Parathyroid adenoma (tissue), 2 donors: ENCODE measurements at regions not wholly inside any gene's neighbourhood (a gene's known extent, or its start where the extent isn't known, plus 50 kb on each side); places are given as distances from the start of the nearest gene placed in this dataset.

Source experiments
- H2AFZ ChIP-seq: fragments of 300-600 bp; sonication (generic); one replicate; pipeline ENCODE4 v1.7.0; 2017; ENCODE audit warnings: antibody characterized with exemption, mild to moderate bottlenecking
- H3K27ac ChIP-seq: fragments of 300-600 bp; sonication (generic); one replicate; pipeline ENCODE4 v1.7.0; 2017
- H3K27me3 ChIP-seq: fragments of 300-600 bp; sonication (generic); one replicate; pipeline ENCODE4 v1.7.0; 2017; ENCODE audit warnings: low read length; ENCODE audit not compliant: control insufficient read depth, insufficient read depth
- H3K36me3 ChIP-seq: fragments of 300-600 bp; sonication (generic); one replicate; pipeline ENCODE4 v1.7.0; 2017; ENCODE audit warnings: low read length; ENCODE audit not compliant: control insufficient read depth, insufficient read depth
- H3K4me1 ChIP-seq: fragments of 300-600 bp; sonication (generic); one replicate; pipeline ENCODE4 v1.7.0; 2017; ENCODE audit warnings: control low read depth
- H3K4me2 ChIP-seq: fragments of 300-600 bp; sonication (generic); one replicate; pipeline ENCODE4 v1.7.0; 2017; ENCODE audit warnings: low read length
- H3K4me3 ChIP-seq: fragments of 300-600 bp; sonication (generic); one replicate; pipeline ENCODE4 v1.7.0; 2017; ENCODE audit warnings: low read depth, low read length
- H3K79me2 ChIP-seq: fragments of 300-600 bp; sonication (generic); one replicate; pipeline ENCODE4 v1.7.0; 2017; ENCODE audit warnings: control low read depth
- H3K9ac ChIP-seq: fragments of 300-600 bp; sonication (generic); one replicate; pipeline ENCODE4 v1.7.0; 2017; ENCODE audit warnings: mild to moderate bottlenecking
- H3K9me3 ChIP-seq: fragments of 300-600 bp; sonication (generic); one replicate; pipeline ENCODE4 v1.7.0; 2017; ENCODE audit warnings: low read length; ENCODE audit not compliant: control insufficient read depth
- CTCF ChIP-seq: fragments of 300-600 bp; sonication (generic); IDR thresholded peaks from one replicate; pipeline ENCODE4 v1.7.0; 2017; ENCODE audit warnings: antibody characterized with exemption, mild to moderate bottlenecking
- donor health status: primary hyperparathyroidism.

- H3K36me3 ChIP-seq: no peaks in the 10 kb centered on the region
- no peaks in the 10 kb centered on the region for H3K79me2 ChIP-seq
- TF ChIP-seq CTCF: no peak
- H3K27me3 ChIP-seq: no peaks in the 10 kb centered on the region
- no peak overlapping the region for H3K4me3 ChIP-seq
- no peak overlapping the region for H3K27ac ChIP-seq
- no peak overlapping the region for H2AFZ ChIP-seq
- H3K9ac ChIP-seq: no peak overlapping the region
- H3K4me1 ChIP-seq: no peaks in the 10 kb centered on the region
- H3K9me3 ChIP-seq: no peaks in the 10 kb centered on the region
- H3K4me2 ChIP-seq: no peak overlapping the region
Observed at GRCh38 chr2:107694667-107695066, 132.0 kb upstream of the RGPD4 start.

- Histone ChIP-seq H3K9me3 (no peaks in the 10 kb centered on the region), H3K4me1 (no peaks in the 10 kb centered on the region), H3K4me3 (no peak overlapping the region), H3K27me3 (no peaks in the 10 kb centered on the region), H3K4me2 (no peak overlapping the region), H3K27ac (no peak overlapping the region), H3K9ac (no peak overlapping the region), H2AFZ (no peak overlapping the region), H3K36me3 (no peaks in the 10 kb centered on the region), H3K79me2 (no peaks in the 10 kb centered on the region)
- no peak for TF ChIP-seq CTCF
Observed at GRCh38 chr2:107697385-107697784, 129.3 kb upstream of the RGPD4 start.

GRCh38 chr2:107698861-107699260 is 127.8 kb upstream of the RGPD4 start:
- H3K4me2 ChIP-seq: no peak overlapping the region
- H3K27ac ChIP-seq: no peak overlapping the region
- no peak overlapping the region for H3K9ac ChIP-seq
- H3K27me3 ChIP-seq: no peaks in the 10 kb centered on the region
- no peaks in the 10 kb centered on the region for H3K9me3 ChIP-seq
- H3K79me2 ChIP-seq: no peaks in the 10 kb centered on the region
- no peaks in the 10 kb centered on the region for H3K4me1 ChIP-seq
- no peak for TF ChIP-seq CTCF
- no peak overlapping the region for H2AFZ ChIP-seq
- no peaks in the 10 kb centered on the region for H3K36me3 ChIP-seq
- no peak overlapping the region for H3K4me3 ChIP-seq

GRCh38 chr2:107700073-107700472 is 126.6 kb upstream of the RGPD4 start:
- Histone ChIP-seq H3K4me3 (no peak overlapping the region), H3K27ac (no peak overlapping the region), H3K9me3 (no peaks in the 10 kb centered on the region), H3K27me3 (no peaks in the 10 kb centered on the region), H3K9ac (no peak overlapping the region), H3K79me2 (no peaks in the 10 kb centered on the region), H3K36me3 (no peaks in the 10 kb centered on the region), H2AFZ (no peak overlapping the region), H3K4me2 (no peak overlapping the region), H3K4me1 (no peaks in the 10 kb centered on the region)
- TF ChIP-seq CTCF: no peak

GRCh38 chr2:107711941-107712340 is 114.8 kb upstream of the RGPD4 start:
- no peak overlapping the region for H3K4me2 ChIP-seq
- no peak for TF ChIP-seq CTCF
- H3K4me3 ChIP-seq: no peak overlapping the region
- no peak overlapping the region for H3K9ac ChIP-seq
- H3K36me3 ChIP-seq: no peaks in the 10 kb centered on the region
- H3K4me1 ChIP-seq: no peaks in the 10 kb centered on the region
- H2AFZ ChIP-seq: no peak overlapping the region
- no peak overlapping the region for H3K27ac ChIP-seq
- no peaks in the 10 kb centered on the region for H3K9me3 ChIP-seq
- no peaks in the 10 kb centered on the region for H3K27me3 ChIP-seq
- H3K79me2 ChIP-seq: no peaks in the 10 kb centered on the region
